ENCODE measurements at regions not wholly inside any gene's neighbourhood (a gene's known extent, or its start where the extent isn't known, plus 50 kb on each side); places are given as distances from the start of the nearest gene placed in this dataset.

- TF ChIP-seq ZBTB26 (tag by site-specific recombination; optimal IDR thresholded peaks at IDR 0.05), result no peak
- no peak for TF ChIP-seq ZNF292 (tag by site-specific recombination; IDR thresholded peaks at IDR 0.05; ENCODE audit: borderline replicate concordance, low read depth)
- TF ChIP-seq OSR2 (tag by site-specific recombination; IDR thresholded peaks at IDR 0.05), result no peak
- no peak for TF ChIP-seq ZSCAN5A (tag by site-specific recombination; IDR thresholded peaks at IDR 0.05)
- no peak for TF ChIP-seq GLI4 (tag by site-specific recombination; IDR thresholded peaks at IDR 0.05)
- TF ChIP-seq SP3 (tag by site-specific recombination; IDR thresholded peaks at IDR 0.05), result no peak
- no peak for TF ChIP-seq ZNF449 (tag by site-specific recombination; IDR thresholded peaks at IDR 0.05)
- TF ChIP-seq MYNN (tag by site-specific recombination; IDR thresholded peaks at IDR 0.05; ENCODE audit: borderline replicate concordance), result no peak
Measured at GRCh38 chr5:107272509-107272908, 398.2 kb downstream of the EFNA5 start (continued).

- Histone ChIP-seq H3K27ac (ENCODE audit: extremely low read depth, low read depth, low read length) (no peak overlapping the region), H3K4me3 (ENCODE audit: low read depth, low read length) (no peak overlapping the region), H3K4me1 (ENCODE audit: control insufficient read depth, insufficient read depth, low read length) (no peaks in the 10 kb centered on the region), H3K9me3 (ENCODE audit: control insufficient read depth, insufficient read depth, low read depth, low read length) (no peaks in the 10 kb centered on the region), H3K36me3 (ENCODE audit: control insufficient read depth in 2 of 2, insufficient read depth in 1 of 2, low read length in 2 of 2) (no peaks in the 10 kb centered on the region)
- no peak for TF ChIP-seq ZNF571 (tag by site-specific recombination; IDR thresholded peaks at IDR 0.05)
- TF ChIP-seq ZNF211 (tag by site-specific recombination; IDR thresholded peaks at IDR 0.05; ENCODE audit: low read depth), result no peak
- no peak for TF ChIP-seq SP7 (tag by site-specific recombination; IDR thresholded peaks at IDR 0.05)
- TF ChIP-seq ZFP37 (tag by site-specific recombination; IDR thresholded peaks at IDR 0.05), result no peak
- TF ChIP-seq ZNF223 (tag by site-specific recombination; IDR thresholded peaks at IDR 0.05), result no peak
- TF ChIP-seq ZNF555 (tag by site-specific recombination; conservative IDR thresholded peaks at IDR 0.05), result no peak
- no peak for TF ChIP-seq WT1 (tag by site-specific recombination; IDR thresholded peaks at IDR 0.05)
- no peak for TF ChIP-seq ZNF521 (tag by site-specific recombination; IDR thresholded peaks at IDR 0.05)
- TF ChIP-seq ZNF2 (tag by site-specific recombination; IDR thresholded peaks at IDR 0.05), result no peak
- POLR2A ChIA-PET, result no interaction called here
- CTCF ChIA-PET, result no interaction called here
Measured at GRCh38 chr5:107271682-107272350, 398.9 kb downstream of the EFNA5 start.

GRCh38 chr5:107270561-107270960, 400.2 kb downstream of the EFNA5 start:
- CTCF ChIA-PET, result no interaction called here
- H3K4me1 ChIP-seq (ENCODE audit: control insufficient read depth, insufficient read depth, low read length), result no peaks in the 10 kb centered on the region
- no peaks in the 10 kb centered on the region for H3K36me3 ChIP-seq (ENCODE audit: control insufficient read depth in 2 of 2, insufficient read depth in 1 of 2, low read length in 2 of 2)
- H3K9me3 ChIP-seq (ENCODE audit: control insufficient read depth, insufficient read depth, low read depth, low read length), result no peaks in the 10 kb centered on the region
- H3K27ac ChIP-seq (ENCODE audit: extremely low read depth, low read depth, low read length), result no peak overlapping the region
- no peak overlapping the region for H3K4me3 ChIP-seq (ENCODE audit: low read depth, low read length)
- POLR2A ChIA-PET, result no interaction called here
- TF ChIP-seq ZNF114 (tag by site-specific recombination; IDR thresholded peaks at IDR 0.05) (no peak), ZNF791 (tag by site-specific recombination; IDR thresholded peaks at IDR 0.05) (no peak), MZF1 (tag by site-specific recombination; IDR thresholded peaks at IDR 0.05; ENCODE audit: borderline replicate concordance) (no peak), HOXA7 (CRISPR knock-in tag; IDR thresholded peaks at IDR 0.05; ENCODE audit: borderline replicate concordance) (no peak), ZBTB8A (tag by site-specific recombination; IDR thresholded peaks at IDR 0.05) (no peak), KLF10 (tag by site-specific recombination; IDR thresholded peaks at IDR 0.05) (no peak), TSHZ1 (tag by site-specific recombination; IDR thresholded peaks at IDR 0.05; ENCODE audit: borderline replicate concordance) (no peak), ZNF555 (tag by site-specific recombination; conservative IDR thresholded peaks at IDR 0.05) (no peak), ZNF140 (tag by site-specific recombination; IDR thresholded peaks at IDR 0.05) (no peak), ZSCAN18 (tag by site-specific recombination; IDR thresholded peaks at IDR 0.05) (no peak)

Data from HEK293 (cell line).